ENCODE measurements at regions not wholly inside any gene's neighbourhood (a gene's known extent, or its start where the extent isn't known, plus 50 kb on each side); places are given as distances from the start of the nearest gene placed in this dataset.
"Not testable (repeated sequence)": the region's sequence is repeated elsewhere in the genome, so short reads cannot be mapped to it uniquely, and the experiment has no call there.

DNA sequence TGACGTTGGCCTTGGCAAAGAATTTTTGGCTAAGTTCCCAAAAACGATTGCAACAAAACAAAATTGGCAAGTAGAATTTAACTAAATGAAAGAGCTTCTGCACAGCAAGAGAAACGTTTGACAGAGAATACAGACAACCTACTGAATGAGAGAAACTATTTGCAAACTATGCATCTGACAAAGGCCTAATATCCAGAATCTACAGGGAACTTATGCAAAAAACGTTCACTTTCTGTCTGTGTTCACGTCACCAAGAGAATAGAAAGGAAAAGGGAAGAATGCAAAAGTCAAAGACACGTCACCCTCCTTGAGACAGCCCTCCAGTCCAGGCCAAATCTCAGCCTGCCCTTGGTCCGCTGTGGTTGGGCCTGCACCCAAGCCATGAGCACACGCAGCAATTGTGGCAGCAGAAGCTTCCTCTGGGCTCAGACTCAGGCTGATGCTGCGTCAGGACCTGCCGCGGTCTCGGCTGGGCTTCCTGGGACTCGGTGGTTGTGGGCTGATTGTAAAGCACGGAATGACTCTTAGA is 106.6 kb upstream of the SAMD11 start:
- H3K4me3 ChIP-seq; DNase-seq; H3K27me3 ChIP-seq; intact Hi-C loops (cut with DNase I); H3K36me3 ChIP-seq; H3K9me3 ChIP-seq; H3K4me1 ChIP-seq (ENCODE audit: insufficient read depth): not testable (repeated sequence)
- H3K27ac ChIP-seq = peak overlapping the region in 1 of 2 donors; percentile 51
- WGBS, 3 donors = 2 to 11% (median 6%) methylated on average over 7 to 12 of the region's 14 CpGs

GRCh38 chr1:817658-818617 is 105.8 kb upstream of the SAMD11 start:
- peak in 2 of 5 donors; percentile 29 to 50 for DNase-seq
- 6 to 24% (median 7%) methylated on average over 4 to 15 of the region's 20 CpGs for WGBS, 3 donors
- intact Hi-C loops (cut with DNase I); H3K4me3 ChIP-seq; H3K9me3 ChIP-seq; H3K27me3 ChIP-seq; H3K36me3 ChIP-seq; H3K4me1 ChIP-seq (ENCODE audit: insufficient read depth): not testable (repeated sequence)
- peak overlapping the region in 1 of 2 donors; percentile 79 for H3K27ac ChIP-seq

DNA sequence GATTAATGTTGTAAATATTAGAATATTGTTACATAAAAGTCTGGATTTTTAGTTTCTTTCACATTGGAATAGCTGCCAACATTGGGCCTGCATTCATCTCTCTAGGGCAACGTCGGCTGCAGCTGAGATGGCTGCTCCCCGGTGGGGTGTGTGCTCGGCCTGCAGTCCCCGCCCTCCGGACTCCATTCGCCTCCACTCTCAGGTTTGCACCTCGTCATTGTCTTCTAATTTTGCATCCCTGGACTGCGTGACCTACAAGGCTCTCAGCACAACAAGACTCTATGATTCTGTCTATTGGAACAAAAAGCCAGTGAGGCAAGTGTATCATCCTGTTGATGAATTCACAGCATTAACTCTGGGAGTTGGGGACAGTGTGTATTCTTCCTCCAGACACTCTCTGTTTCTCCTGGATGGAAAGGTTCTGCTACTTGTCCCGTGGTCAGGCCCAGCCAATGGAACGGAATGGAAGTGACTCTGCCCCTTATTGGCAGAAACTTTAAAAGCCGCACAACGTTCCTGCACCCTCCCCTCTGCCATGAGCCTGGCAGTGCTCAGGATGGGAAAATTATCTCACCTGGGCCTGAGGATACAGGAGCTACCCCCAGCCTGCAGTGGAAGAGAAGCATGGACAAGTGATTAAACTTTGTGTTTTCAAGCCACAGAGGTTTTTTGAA is 105.0 kb upstream of the SAMD11 start:
- Histone ChIP-seq H3K4me3 (no peak overlapping the region), H3K4me1 (ENCODE audit: insufficient read depth) (peaks cover 2% of the 10 kb centered on the region), H3K27me3 (no peaks in the 10 kb centered on the region), H3K9me3 (no peaks in the 10 kb centered on the region), H3K36me3 (no peaks in the 10 kb centered on the region), H3K27ac (peak overlapping the region in 1 of 2 donors; percentile 55)
- WGBS, 3 donors = 39 to 59% (median 46%) methylated on average over 13 of the region's 13 CpGs
- no peak for TF ChIP-seq POLR2A (IDR thresholded peaks at IDR 0.05)
- intact Hi-C loops (cut with DNase I) = no loop called here
- DNase-seq = no peak

- Histone ChIP-seq H3K27me3 (no peaks in the 10 kb centered on the region), H3K36me3 (no peaks in the 10 kb centered on the region), H3K4me1 (ENCODE audit: insufficient read depth) (peaks cover 5% of the 10 kb centered on the region), H3K27ac (no peak overlapping the region), H3K9me3 (no peaks in the 10 kb centered on the region), H3K4me3 (no peak overlapping the region)
- TF ChIP-seq, protein P1, sequence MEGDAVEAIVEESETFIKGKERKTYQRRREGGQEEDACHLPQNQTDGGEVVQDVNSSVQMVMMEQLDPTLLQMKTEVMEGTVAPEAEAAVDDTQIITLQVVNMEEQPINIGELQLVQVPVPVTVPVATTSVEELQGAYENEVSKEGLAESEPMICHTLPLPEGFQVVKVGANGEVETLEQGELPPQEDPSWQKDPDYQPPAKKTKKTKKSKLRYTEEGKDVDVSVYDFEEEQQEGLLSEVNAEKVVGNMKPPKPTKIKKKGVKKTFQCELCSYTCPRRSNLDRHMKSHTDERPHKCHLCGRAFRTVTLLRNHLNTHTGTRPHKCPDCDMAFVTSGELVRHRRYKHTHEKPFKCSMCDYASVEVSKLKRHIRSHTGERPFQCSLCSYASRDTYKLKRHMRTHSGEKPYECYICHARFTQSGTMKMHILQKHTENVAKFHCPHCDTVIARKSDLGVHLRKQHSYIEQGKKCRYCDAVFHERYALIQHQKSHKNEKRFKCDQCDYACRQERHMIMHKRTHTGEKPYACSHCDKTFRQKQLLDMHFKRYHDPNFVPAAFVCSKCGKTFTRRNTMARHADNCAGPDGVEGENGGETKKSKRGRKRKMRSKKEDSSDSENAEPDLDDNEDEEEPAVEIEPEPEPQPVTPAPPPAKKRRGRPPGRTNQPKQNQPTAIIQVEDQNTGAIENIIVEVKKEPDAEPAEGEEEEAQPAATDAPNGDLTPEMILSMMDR (IDR thresholded peaks at IDR 0.05) = no peak
- no peak for TF ChIP-seq POLR2A (IDR thresholded peaks at IDR 0.05)
- TF ChIP-seq EP300 (IDR thresholded peaks at IDR 0.05) = no peak
- DNase-seq = peak in 1 of 5 donors; percentile 15
- 95 to 97% (median 97%) methylated on average over 7 of the region's 7 CpGs for WGBS, 3 donors
- intact Hi-C loops (cut with DNase I) = no loop called here
Observed at GRCh38 chr1:820962-821361, 102.8 kb upstream of the SAMD11 start.

DNA sequence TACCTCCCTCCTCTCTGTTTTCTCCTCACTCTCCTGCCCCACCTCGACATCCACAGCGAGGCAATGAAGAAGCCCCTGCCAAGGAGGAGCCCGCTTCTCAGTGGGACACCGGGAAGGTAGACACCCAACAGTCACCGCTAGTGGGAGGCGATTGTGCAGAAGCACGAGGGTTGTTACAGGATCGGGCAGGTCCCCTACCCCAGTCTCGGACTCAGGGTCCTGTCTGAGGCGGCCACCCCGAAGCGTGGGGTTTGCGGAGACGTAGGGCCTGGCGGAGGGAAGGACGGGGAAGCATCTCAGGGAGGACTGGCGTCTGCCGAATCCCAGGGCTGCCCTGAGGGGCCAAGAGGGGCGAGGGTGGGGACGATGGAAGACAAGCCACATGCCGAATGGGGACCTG is 96.9 kb upstream of the SAMD11 start:
- DNase-seq; intact Hi-C loops (cut with DNase I); H3K27me3 ChIP-seq; H3K36me3 ChIP-seq; H3K9me3 ChIP-seq; H3K4me1 ChIP-seq (ENCODE audit: insufficient read depth): not testable (repeated sequence)
- H3K27ac ChIP-seq = peak overlapping the region; percentile 52 to 87
- peak overlapping the region; percentile 71 for H3K4me3 ChIP-seq
- 0% methylated on average over 8 to 20 of the region's 21 CpGs for WGBS, 3 donors

- intact Hi-C loops (cut with DNase I); H3K4me1 ChIP-seq (ENCODE audit: insufficient read depth); H3K36me3 ChIP-seq; H3K9me3 ChIP-seq; H3K27me3 ChIP-seq: not testable (repeated sequence)
- Histone ChIP-seq H3K27ac (peak overlapping the region; percentile 7 to 87), H3K4me3 (peak overlapping the region; percentile 71)
- DNase-seq = peak; percentile 94 to 96 (median 96)
- WGBS, 3 donors = 0 to 1% (median 1%) methylated on average over 37 to 70 of the region's 109 CpGs
- TF ChIP-seq, protein P1 (IDR thresholded peaks at IDR 0.05) = peak in 1 of 3 donors; percentile 19
- TF ChIP-seq POLR2A (IDR thresholded peaks at IDR 0.05) = peak; percentile 72
Observed at GRCh38 chr1:827211-828063, 96.3 kb upstream of the SAMD11 start.

DNA sequence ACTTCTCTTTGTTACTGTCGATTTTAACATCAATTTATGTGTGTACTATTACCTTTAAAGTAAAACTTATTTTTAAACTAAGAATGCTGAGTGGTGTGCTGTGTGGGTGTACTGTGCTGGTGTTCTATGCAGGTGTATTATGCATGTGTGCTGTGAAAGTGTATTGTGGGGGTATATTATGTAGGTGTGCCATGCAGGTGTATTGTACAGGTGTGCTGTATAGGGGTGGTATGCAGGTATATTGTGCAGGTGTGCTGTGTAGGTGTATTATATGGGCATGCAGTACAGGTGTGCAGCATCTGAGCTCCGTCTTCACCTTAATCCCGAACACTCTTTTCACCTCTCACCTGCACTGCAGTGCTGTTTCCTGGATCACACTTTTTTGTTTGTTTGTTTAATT is 94.4 kb upstream of the SAMD11 start:
- H3K36me3 ChIP-seq; DNase-seq; H3K27me3 ChIP-seq; intact Hi-C loops (cut with DNase I); H3K4me1 ChIP-seq (ENCODE audit: insufficient read depth); H3K9me3 ChIP-seq; H3K4me3 ChIP-seq; H3K27ac ChIP-seq: not testable (repeated sequence)
- WGBS, 3 donors = 92 to 93% (median 92%) methylated on average over 3 of the region's 3 CpGs

DNA sequence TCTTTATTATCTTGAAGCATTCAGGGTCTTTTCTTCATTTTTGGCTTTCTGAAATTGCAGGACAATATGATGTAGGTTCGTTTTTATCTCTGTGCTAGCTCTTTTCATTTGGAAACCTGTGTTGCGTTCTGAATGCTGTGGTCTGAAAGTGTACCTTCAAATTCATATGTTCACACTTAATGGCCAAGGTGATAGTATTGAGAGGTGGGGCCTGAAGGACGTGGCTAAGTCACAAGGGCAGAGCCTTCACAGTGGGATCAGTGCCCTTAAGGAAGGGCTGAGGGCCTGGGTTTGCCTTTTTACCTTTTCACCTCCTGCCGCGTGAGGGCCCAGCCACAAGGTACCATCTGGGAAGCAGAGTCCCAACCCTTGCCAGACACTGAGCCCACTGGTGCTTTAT is 93.8 kb upstream of the SAMD11 start:
- H3K4me3 ChIP-seq; intact Hi-C loops (cut with DNase I); DNase-seq; H3K27ac ChIP-seq; H3K9me3 ChIP-seq; H3K36me3 ChIP-seq; H3K27me3 ChIP-seq; H3K4me1 ChIP-seq (ENCODE audit: insufficient read depth): not testable (repeated sequence)
- 91 to 94% (median 94%) methylated on average over 5 of the region's 5 CpGs for whole genome bisulfite sequencing, 3 donors
